GM18517 (cell line): ENCODE measurements at regions not wholly inside any gene's neighbourhood (a gene's known extent, or its start where the extent isn't known, plus 50 kb on each side); places are given as distances from the start of the nearest gene placed in this dataset.

Experiments
- ATAC-seq: cut with Tn5 transposase; IDR thresholded peaks from one replicate; pipeline ENCODE4 v1.9.1; 2021; ENCODE audit warnings: mild to moderate bottlenecking, moderate library complexity; ENCODE audit not compliant: unreplicated experiment

DNA sequence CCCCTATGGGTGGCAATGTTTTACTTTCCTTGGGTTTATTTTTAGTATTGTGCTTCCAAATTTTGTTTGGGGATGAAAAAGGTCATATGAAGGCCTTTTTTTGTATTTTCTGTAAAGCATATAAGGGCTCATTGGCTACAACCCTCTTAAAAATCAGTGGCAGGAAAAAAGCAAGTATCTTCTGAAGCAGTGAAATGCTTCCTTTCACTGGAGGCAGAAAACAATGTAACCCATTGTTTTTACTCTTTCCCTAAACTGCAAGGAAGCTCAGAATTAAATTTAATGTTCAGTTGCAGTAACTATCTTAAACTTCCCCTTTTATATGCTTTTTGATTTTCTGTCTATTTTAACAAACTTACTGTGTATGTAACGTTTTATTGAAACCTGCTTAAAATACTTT lies 148.7 kb upstream of the LYZL1 start:
- ATAC-seq = no peak

- ATAC-seq = no peak
Measured at GRCh38 chr10:29140991-29141390, 147.9 kb upstream of the LYZL1 start.

DNA sequence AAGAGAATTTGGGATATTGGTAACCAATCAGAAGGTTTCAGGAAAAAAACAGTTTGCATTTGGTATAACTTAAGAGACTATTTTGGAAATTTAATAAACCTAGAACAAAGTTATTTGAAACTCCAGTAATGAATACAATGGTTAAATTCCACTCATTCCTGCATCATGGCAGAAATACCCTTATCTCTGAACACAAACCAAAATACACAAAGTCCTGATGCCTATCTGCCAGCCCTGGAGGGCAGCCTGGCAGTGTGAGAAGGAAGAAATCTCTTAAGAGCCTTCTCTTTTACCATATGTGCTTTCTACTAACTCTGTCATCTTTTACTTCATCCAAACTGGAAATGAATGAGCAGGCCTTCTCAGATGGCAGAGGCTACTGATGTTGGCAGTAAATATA lies 147.1 kb upstream of the LYZL1 start:
- ATAC-seq = no peak

DNA sequence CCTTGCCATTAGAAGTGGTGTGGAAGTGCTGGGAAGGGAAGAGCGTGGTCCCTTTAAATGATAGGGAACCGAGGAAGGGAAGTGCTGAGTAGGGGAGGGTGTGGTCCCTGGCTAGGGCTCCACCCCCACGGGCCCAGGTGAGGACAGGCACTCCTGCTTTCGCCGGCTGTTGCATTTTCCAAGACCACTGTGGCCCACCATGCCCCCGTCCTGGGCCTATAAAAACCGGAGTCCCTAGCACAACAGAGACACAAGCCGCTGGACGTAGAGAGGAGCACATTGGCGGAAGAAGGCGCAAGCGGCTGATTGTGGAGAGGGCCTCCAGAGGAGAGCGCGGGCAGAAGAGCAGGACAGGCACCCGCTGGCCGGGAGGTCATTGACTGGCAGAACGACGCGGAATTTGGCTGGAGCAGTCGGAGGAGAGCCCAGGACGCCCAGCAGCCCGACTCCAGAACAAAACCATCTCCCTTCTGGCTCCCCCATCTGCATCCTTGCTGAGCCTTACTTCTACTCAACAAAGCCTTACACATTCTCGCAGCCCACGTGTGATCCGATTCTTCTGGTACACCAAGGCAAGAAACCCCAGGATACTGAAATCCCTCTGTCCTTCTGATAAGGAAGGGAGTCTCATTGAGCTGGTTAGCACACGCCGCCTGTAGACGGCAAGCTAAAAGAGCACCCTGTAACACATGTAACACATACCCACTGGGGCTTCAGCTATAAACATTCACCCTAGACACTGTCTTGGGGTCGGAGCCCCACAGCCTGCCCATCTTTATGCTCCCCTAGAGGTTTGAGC lies 146.2 kb upstream of the LYZL1 start:
- ATAC-seq = no peak

DNA sequence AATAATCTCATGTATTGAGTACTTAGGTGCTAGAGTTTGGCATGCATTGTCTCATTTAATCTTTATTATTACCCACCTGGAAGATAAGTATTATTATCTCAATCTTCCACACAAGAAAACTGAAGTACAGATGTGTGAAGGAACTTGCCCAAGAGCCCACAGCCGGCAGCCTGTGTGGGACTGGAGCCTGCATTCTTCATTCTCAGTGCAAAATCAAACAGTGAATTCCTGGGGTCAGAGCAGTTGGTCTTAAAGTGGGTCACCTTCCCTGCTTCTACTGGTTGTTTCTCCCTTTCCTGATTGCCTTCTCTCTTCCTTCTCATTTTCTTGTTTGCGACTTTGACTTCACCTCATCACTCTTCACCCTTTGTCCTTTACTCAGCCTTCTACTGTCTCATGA lies 144.7 kb upstream of the LYZL1 start:
- ATAC-seq = no peak

DNA sequence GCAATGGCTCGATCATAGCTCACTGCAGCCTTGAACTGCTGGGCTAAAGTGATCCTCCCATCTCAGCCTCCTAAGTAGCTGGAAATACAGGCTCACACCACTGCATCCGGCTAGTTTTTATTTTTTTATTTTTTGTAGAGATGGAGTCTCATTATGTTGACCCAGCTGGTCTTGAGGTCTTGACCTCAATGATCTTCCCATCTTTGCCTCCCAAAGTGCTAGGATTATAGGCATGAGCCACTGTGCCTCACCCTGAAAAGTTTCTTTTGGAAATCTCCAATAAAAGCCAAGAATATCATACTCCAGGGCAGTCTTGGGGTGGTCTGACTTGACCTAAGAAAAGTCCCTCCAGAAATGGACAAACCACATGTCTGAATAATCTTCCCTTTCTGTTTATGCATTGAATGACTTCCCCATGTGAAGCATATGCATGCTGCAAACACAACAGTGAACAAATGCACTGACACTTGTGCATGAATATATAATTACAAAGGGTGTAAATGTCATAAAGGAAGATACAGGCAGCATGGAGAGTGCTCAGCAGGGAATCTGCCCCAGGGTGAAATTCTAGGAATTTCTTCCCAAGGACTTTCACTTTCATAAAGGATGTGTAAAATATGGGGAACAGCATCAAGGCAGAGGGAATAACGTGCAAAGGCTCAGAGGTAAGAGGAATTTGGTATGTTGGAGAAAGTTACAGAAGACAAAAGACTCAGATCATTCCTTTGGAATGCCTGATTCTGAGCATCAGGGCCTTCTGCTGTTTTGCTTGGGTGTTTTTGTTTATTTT lies 142.4 kb upstream of the LYZL1 start:
- no peak for ATAC-seq

DNA sequence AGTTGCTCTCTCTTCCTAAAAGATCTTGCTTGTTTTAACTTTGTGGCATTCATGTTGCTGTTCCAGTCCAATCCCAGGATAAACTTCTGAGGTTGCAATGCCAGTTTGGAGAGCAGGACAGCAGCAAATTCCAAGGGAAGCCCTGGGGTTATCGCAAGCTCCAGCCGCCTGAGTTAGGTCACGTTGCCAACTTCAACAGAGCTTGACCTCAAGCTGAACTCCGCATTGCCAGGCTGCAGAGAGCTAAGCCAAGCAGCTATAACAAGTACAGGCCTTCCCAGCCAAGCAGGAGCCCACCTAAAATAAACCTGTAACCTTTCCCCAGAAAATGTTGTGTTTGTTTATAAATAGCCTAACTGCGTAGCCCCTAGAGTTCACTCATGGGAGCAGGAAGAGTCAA lies 138.9 kb upstream of the LYZL1 start:
- ATAC-seq = no peak

DNA sequence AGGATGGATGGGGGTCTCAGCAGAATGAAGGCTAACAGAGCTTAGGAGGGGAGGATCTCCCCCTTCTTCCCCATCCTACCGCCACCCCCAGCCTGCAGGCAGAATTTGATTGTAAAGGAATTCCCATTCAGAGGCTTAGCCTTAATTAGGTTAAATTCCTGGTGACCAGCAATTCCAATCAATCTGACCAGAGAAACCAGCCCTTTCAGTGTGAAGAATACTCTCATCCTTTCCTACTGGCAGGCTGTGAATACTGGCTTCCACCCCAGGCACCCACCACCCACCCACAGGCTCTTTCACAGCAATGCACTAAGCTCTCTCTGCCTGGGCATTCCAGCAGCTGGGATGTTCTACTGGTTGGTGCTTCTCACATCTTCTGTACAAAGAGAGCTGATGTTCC lies 137.9 kb upstream of the LYZL1 start:
- no peak for ATAC-seq

DNA sequence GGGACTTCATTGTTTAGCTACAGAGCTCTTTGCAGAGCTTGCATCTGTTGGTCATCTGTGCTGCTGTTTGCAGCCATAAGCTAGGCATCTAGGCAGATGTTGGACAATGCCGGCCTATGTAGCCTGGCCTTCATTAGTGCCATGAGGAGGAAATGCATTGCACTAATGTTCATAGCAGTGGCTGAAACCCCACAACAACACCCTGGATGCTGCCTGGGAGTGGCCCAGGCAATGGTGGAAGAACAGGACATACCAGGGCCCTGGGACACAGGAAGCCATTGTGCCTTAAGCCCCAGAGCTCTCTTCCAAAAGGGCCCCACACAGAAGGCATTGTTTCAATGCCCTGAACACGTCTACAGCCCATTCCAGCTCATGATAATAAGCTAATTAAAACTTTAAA lies 131.5 kb upstream of the LYZL1 start:
- ATAC-seq = no peak

DNA sequence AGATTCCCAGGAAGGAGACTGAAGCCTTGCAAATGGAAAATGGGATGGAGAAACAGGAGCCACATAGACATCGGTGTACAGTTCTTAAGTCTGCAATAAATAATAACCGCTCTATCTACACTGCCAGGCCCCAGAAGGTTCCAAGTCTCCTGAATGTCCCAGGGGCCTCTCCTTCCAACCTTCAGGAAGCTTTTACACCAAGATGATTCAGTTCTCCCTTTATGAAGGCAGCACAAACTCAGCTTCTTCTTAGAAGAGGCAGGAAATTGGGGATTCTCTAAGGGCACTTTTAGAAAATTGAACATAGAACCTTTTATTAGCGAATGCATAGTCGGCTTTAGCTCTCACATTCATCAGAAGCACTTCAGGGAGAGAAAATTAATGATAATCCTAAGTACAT lies 130.8 kb upstream of the LYZL1 start:
- no peak for ATAC-seq

DNA sequence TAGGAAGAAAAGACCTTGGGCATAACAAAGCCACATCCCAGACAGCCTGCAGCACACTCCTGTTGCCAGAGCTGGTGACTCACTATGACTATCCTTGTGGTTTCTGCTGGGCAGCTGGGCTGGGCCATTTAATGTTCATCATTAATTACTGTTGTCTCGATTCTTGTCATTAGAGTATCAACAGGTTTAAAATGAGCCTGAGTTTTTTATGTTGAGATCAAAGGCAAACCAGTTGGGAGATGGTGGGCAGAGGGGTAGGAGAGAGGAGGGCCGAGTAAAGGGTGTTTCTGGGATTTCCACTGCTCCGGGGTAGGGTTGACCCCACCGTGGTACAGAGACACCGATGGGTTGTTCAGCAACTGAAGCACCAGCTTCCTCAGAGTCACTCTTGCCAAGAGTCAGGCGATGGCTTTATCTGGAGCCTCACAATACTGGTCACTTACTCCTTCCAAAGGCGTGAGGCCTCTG lies 128.7 kb upstream of the LYZL1 start:
- ATAC-seq = no peak

- ATAC-seq = no peak
Measured at GRCh38 chr10:29163746-29164145, 125.1 kb upstream of the LYZL1 start.

- ATAC-seq = no peak
Measured at GRCh38 chr10:29166713-29167112, 122.2 kb upstream of the LYZL1 start.

GRCh38 chr10:29169021-29169420 lies 119.8 kb upstream of the LYZL1 start:
- ATAC-seq = no peak

DNA sequence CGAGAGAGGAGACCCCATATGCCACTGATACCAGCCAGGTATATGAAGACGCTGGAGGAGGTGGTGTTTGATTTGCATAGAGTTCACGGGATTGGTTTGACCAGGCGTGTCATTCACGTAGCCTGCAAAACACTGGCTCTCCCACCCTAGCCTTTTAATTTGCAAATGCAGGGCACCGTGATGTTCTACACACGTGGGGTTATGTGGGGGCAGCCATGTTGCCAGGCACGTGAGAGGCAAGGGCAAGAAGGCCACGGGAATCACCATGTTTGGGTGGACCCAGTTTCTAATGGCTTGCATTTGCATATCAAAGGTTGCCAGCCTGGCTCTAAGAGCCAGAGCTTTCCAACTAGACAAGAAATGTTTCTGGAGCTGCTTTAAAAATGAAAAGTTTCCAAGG lies 117.2 kb upstream of the LYZL1 start:
- no peak for ATAC-seq

DNA sequence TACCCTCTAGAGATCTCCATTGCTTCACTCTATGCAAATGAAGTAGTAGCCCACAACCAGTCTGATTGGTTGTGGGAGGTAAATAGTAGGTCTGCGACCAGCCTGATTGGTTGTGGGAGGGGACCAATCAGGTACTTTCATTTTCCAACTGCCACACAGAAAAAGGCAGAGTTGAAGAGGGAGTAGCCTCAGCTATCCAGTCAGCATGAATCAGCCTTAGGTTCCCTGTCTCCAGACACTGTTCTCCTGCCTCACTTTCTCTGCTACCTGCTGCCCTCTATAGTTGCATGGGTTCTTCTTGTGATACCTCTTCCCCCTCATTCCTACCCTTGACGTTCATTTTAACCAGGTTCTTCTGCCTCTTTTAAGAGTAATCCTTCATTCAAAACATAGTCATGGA lies 114.5 kb upstream of the LYZL1 start:
- no peak for ATAC-seq

DNA sequence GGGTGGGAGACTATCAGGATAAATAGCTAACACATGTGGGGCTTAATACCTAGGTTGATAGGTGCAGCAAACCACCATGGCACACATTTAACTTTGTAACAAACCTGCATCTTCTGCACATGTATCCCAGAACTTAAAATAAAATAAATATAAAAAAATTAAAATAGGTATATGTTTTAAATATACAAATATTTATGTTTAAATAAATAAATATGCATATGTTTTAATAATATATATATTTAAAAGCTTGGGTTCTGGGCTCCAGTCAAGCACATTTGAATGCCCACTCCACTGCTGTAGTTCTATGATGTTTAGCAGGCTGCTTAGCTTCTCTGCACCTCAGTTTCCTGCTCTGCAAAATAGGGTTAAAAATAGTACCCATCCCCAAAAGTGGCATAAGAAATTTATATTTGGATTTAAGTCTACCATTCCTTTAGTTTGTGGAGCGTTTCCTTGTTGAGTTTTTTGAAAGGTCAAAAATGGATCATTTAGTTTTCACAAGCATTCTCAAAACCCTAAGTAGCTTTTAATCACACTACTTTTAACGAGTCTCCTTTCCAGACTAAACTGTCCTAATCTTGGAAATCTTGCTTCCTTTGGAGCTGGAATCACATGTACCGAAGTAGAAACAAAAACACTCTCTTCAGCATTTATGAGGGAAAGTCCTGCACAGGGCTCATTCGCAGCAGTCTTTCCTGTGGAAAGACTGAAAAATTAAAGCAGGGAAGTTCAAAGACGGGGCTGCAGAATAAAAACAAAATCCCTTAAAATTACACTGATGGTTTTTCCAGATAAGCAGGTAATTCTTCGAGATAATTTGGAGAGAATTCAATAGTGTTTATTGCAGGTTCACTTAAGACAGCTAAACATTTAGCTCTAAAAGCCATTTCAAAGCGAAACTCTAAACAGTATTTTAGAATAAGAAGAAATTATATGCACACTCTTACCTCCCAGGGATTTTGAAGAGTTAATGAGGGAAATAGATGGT lies 111.7 kb upstream of the LYZL1 start:
- no peak for ATAC-seq

DNA sequence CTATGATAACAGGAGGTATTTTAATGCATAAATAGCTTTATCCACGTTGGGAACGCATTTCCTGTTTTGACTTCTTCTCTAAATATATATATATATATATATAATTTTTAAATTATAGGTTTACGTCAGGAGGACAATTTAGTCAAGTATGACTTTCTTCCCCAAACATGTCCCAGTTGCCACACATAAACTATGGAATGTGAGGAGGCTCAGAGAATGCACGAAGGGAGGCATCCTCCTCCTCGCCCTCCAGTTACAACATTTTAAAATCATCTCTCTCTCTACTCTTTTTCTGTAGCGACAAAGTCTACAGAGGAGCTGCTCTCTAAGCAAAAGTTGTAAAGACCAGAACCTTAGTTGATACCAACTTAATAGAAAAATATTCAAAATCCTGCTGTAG lies 106.9 kb upstream of the LYZL1 start:
- ATAC-seq = no peak

GRCh38 chr10:29183301-29183945 lies 105.4 kb upstream of the LYZL1 start:
- ATAC-seq = no peak

GRCh38 chr10:29184205-29185000 lies 104.5 kb upstream of the LYZL1 start:
- ATAC-seq = no peak
